OCI-LY1 (cell line): ENCODE measurements at regions not wholly inside any gene's neighbourhood (a gene's known extent, or its start where the extent isn't known, plus 50 kb on each side); places are given as distances from the start of the nearest gene placed in this dataset.

ENCODE experiments used
- H2AFZ ChIP-seq: fragments of 200-600 bp; sonication (generic), shearing (Covaris generic); 2 replicates; pipeline ENCODE4 v1.6.0; 2014; ENCODE audit warnings: antibody characterized with exemption, mild to moderate bottlenecking, low read length
- H3F3A ChIP-seq: fragments of 200-600 bp; sonication (generic), shearing (Covaris generic); 2 replicates; pipeline ENCODE4 v1.6.0; 2014; ENCODE audit warnings: mild to moderate bottlenecking, antibody characterized with exemption, low read length, moderate library complexity; ENCODE audit not compliant: insufficient read depth
- H3K27ac ChIP-seq: fragments of 200-600 bp; sonication (generic); 2 replicates; pipeline ENCODE4 v1.5.1; 2014; ENCODE audit warnings: low read length, mixed run types, mild to moderate bottlenecking, low read depth; ENCODE audit not compliant: poor library complexity, severe bottlenecking
- H3K27me3 ChIP-seq: fragments of 200-600 bp; sonication (generic); 2 replicates; pipeline ENCODE4 v1.6.0; 2014; ENCODE audit warnings: antibody characterized with exemption, mild to moderate bottlenecking, low read length, moderate library complexity; ENCODE audit not compliant: insufficient read depth
- H3K36me3 ChIP-seq: fragments of 200-600 bp; sonication (generic); 2 replicates; pipeline ENCODE4 v1.6.1; 2014; ENCODE audit warnings: mild to moderate bottlenecking, antibody characterized with exemption, low read length, moderate library complexity, mixed read lengths; ENCODE audit not compliant: insufficient read depth
- H3K4me1 ChIP-seq: fragments of 200-600 bp; sonication (generic); 2 replicates; pipeline ENCODE4 v1.5.1; 2014; ENCODE audit warnings: mild to moderate bottlenecking, low read length, moderate library complexity; ENCODE audit not compliant: insufficient read depth, severe bottlenecking
- H3K4me2 ChIP-seq: fragments of 200-600 bp; sonication (generic), shearing (Covaris generic); 2 replicates; pipeline ENCODE4 v1.6.1; 2014; ENCODE audit warnings: low read length
- H3K4me3 ChIP-seq: fragments of 200-600 bp; sonication (generic); 2 replicates; pipeline ENCODE4 v1.5.1; 2014; ENCODE audit warnings: low read length, low read depth, mild to moderate bottlenecking, mixed read lengths; ENCODE audit not compliant: poor library complexity, severe bottlenecking
- H3K79me2 ChIP-seq: fragments of 200-600 bp; shearing (Covaris generic); 2 replicates; pipeline ENCODE4 v1.6.1; 2016; ENCODE audit warnings: mixed run types, low read length, mixed read lengths; ENCODE audit not compliant: insufficient read depth
- H3K9ac ChIP-seq: fragments of 200-600 bp; sonication (generic), shearing (Covaris generic); 2 replicates; pipeline ENCODE4 v1.6.1; 2014; ENCODE audit warnings: mild to moderate bottlenecking, low read length, mixed read lengths
- H3K9me2 ChIP-seq: fragments of 200-600 bp; sonication (generic), shearing (Covaris generic); 2 replicates; pipeline ENCODE4 v1.6.1; 2014; ENCODE audit warnings: low read depth, mild to moderate bottlenecking, low read length, mixed read lengths
- H3K9me3 ChIP-seq: fragments of 200-600 bp; shearing (Covaris generic); 2 replicates; pipeline ENCODE4 v1.6.1; 2014; ENCODE audit warnings: low read length, mixed read lengths
- H4K20me1 ChIP-seq: fragments of 200-600 bp; sonication (generic), shearing (Covaris generic); 2 replicates; pipeline ENCODE4 v1.6.0; 2016; ENCODE audit warnings: mild to moderate bottlenecking, low read length; ENCODE audit not compliant: insufficient read depth
- EZH2 ChIP-seq: fragments of 200-600 bp; sonication (generic), shearing (Covaris generic); IDR thresholded peaks from 2 replicates; pipeline ENCODE4 v1.8.0; 2017; ENCODE audit warnings: borderline replicate concordance, mixed run types, mild to moderate bottlenecking, antibody characterized with exemption, low read length, moderate library complexity, mixed read lengths
- TF ChIP-seq, protein P1 (sequence below): fragments of 200-600 bp; sonication (generic), shearing (Covaris generic); IDR thresholded peaks from 2 replicates; pipeline ENCODE4 v1.5.1; 2017; ENCODE audit warnings: mild to moderate bottlenecking, antibody characterized with exemption, low read length, moderate library complexity, mixed read lengths

GRCh38 chr2:128786316-128786715 lies 467.6 kb upstream of the HS6ST1 start:
- Histone ChIP-seq H4K20me1 (no peaks in the 10 kb centered on the region), H2AFZ (no peak overlapping the region), H3F3A (no peaks in the 10 kb centered on the region), H3K4me1 (no peaks in the 10 kb centered on the region), H3K4me2 (no peak overlapping the region), H3K36me3 (no peaks in the 10 kb centered on the region), H3K9ac (no peak overlapping the region), H3K27ac (no peak overlapping the region), H3K9me3 (no peaks in the 10 kb centered on the region), H3K4me3 (no peak overlapping the region), H3K27me3 (no peaks in the 10 kb centered on the region), H3K79me2 (no peaks in the 10 kb centered on the region), H3K9me2 (no peaks in the 10 kb centered on the region)
- TF ChIP-seq, protein P1, sequence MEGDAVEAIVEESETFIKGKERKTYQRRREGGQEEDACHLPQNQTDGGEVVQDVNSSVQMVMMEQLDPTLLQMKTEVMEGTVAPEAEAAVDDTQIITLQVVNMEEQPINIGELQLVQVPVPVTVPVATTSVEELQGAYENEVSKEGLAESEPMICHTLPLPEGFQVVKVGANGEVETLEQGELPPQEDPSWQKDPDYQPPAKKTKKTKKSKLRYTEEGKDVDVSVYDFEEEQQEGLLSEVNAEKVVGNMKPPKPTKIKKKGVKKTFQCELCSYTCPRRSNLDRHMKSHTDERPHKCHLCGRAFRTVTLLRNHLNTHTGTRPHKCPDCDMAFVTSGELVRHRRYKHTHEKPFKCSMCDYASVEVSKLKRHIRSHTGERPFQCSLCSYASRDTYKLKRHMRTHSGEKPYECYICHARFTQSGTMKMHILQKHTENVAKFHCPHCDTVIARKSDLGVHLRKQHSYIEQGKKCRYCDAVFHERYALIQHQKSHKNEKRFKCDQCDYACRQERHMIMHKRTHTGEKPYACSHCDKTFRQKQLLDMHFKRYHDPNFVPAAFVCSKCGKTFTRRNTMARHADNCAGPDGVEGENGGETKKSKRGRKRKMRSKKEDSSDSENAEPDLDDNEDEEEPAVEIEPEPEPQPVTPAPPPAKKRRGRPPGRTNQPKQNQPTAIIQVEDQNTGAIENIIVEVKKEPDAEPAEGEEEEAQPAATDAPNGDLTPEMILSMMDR, result no peak
- TF ChIP-seq EZH2, result no peak

DNA sequence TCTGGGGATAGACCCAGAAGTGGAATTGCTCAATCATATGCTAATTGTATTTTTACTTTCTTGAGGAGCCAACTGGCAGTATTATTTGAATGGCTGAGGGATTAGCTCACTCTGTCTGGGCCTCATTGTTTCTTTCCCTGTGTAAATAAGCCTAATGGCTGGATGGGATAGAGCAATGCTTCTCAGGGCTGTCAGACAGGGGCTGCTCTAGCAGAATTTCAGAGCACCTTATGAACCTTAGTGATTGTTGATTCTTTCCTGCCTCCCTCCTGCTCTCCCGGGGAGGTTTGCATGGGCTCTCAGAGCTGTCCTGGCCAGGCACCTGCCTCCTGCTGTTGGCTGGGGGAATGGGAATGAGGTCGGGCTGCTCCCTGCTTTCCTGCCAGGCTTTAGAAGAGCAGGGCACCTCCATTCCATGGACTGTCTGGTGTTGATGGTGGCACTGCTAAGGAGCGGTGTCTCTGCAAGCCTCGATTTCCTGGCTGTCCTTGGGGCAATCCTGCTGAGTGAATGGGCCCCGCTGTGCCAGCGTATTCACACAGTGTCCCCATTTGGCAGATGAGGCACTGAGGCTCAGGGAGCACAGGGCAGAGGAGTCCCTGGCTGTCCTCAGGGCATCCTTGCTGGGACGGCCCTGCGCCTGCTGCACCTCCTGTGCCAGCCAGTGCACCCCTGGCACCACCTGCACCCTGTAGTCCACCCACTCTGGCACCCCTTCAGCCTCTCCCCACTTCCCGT lies 468.2 kb upstream of the HS6ST1 start:
- Histone ChIP-seq H3K9me2 (no peaks in the 10 kb centered on the region), H3K27ac (no peak overlapping the region), H3K4me3 (no peak overlapping the region), H2AFZ (no peak overlapping the region), H3K4me1 (no peaks in the 10 kb centered on the region), H3F3A (no peaks in the 10 kb centered on the region), H3K9ac (no peak overlapping the region), H3K4me2 (no peak overlapping the region), H3K79me2 (no peaks in the 10 kb centered on the region), H3K36me3 (no peaks in the 10 kb centered on the region), H4K20me1 (no peaks in the 10 kb centered on the region), H3K9me3 (no peaks in the 10 kb centered on the region), H3K27me3 (no peaks in the 10 kb centered on the region)
- TF ChIP-seq EZH2, result no peak
- TF ChIP-seq, protein P1, result no peak

DNA sequence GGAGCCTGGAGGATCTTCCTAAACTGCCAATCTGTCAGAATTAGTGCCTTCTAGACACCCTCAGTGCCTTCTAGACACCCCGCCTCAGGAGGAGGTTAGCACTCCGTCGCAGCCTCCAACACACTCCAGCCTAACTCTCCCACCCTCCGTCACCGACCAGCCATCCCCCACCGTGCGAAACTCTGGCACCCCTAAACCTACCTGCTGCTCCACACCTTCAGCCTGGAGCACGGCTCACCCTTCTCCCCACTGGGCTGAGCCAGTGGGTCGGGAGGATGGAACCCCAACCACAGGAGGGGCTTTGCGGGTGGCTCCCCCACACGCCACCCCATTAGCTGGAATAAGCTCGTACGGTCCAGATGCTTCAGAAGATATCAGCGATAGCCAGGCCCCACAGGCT lies 468.9 kb upstream of the HS6ST1 start:
- TF ChIP-seq EZH2, result no peak
- TF ChIP-seq, protein P1, result no peak
- Histone ChIP-seq H3K9ac (no peak overlapping the region), H3K9me3 (no peaks in the 10 kb centered on the region), H3K79me2 (no peaks in the 10 kb centered on the region), H3K4me2 (no peak overlapping the region), H3K4me1 (no peaks in the 10 kb centered on the region), H3K36me3 (no peaks in the 10 kb centered on the region), H2AFZ (no peak overlapping the region), H3K27me3 (no peaks in the 10 kb centered on the region), H3K27ac (no peak overlapping the region), H3K9me2 (no peaks in the 10 kb centered on the region), H3F3A (no peaks in the 10 kb centered on the region), H4K20me1 (no peaks in the 10 kb centered on the region), H3K4me3 (no peak overlapping the region)
